GM23248 (cell line): ENCODE measurements at regions not wholly inside any gene's neighbourhood (a gene's known extent, or its start where the extent isn't known, plus 50 kb on each side); places are given as distances from the start of the nearest gene placed in this dataset.

Experiments used
- EZH2 ChIP-seq: fragments of 200-600 bp; sonication (generic); IDR thresholded peaks from 2 replicates; pipeline ENCODE4 v1.6.1; 2018; ENCODE audit warnings: antibody characterized with exemption, mild to moderate bottlenecking; ENCODE audit not compliant: insufficient read depth, poor library complexity, severe bottlenecking
- EZH2phosphoT487 ChIP-seq: fragments of 200-600 bp; sonication (generic); IDR thresholded peaks from 2 replicates; pipeline ENCODE4 v1.6.1; 2018; ENCODE audit warnings: antibody characterized with exemption, moderate library complexity, mild to moderate bottlenecking, low read depth; ENCODE audit not compliant: insufficient read depth

DNA sequence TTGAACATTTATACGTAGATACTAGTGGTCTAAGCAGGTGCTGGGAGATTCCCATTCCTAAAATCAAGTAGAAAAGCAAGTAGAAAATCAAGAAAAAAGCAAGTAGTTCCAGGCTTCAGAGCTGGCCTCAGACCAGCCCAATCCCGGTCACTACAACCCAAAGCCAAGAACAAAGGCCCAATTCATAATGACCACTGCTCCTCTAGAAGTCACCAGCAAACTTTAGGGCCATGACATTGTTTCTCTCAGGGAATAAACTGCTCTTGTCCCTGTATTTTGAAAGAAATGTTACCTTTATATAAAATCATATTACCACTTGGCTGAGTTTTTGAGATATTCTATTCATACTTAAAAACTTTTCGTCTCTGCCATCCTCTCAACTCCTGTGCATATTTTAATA lies 106.3 kb upstream of the IL12A start:
- TF ChIP-seq EZH2phosphoT487 = no peak
- TF ChIP-seq EZH2 = no peak
